ENCODE measurements at regions not wholly inside any gene's neighbourhood (a gene's known extent, or its start where the extent isn't known, plus 50 kb on each side); places are given as distances from the start of the nearest gene placed in this dataset.

GRCh38 chr11:35077709-35078469 lies 61.1 kb upstream of the CD44 start:
- no peak overlapping the region for H3K4me3 ChIP-seq (ENCODE audit: low read length in 2 of 2)
- H3K4me1 ChIP-seq (ENCODE audit: control insufficient read depth in 2 of 2, insufficient read depth in 2 of 2, low read length in 2 of 2) = peaks cover 5 to 18% of the 10 kb centered on the region in 2 donors
- H3K27me3 ChIP-seq (ENCODE audit: control insufficient read depth in 2 of 2, insufficient read depth in 2 of 2, low read length in 2 of 2) = no peaks in the 10 kb centered on the region
- peak overlapping the region; percentile 10 to 49 for H3K27ac ChIP-seq (ENCODE audit: low read depth in 2 of 2, low read length in 2 of 2)
- no peaks in the 10 kb centered on the region for H3K36me3 ChIP-seq (ENCODE audit: control insufficient read depth in 2 of 2, insufficient read depth in 2 of 2, low read length in 2 of 2)
- peak overlapping the region in 1 of 2 donors; percentile 17 for H3K9ac ChIP-seq (ENCODE audit: low read depth in 1 of 2, low read length in 2 of 2)
- no peaks in the 10 kb centered on the region for H3K9me3 ChIP-seq (ENCODE audit: control insufficient read depth in 2 of 2, low read length in 2 of 2)

DNA sequence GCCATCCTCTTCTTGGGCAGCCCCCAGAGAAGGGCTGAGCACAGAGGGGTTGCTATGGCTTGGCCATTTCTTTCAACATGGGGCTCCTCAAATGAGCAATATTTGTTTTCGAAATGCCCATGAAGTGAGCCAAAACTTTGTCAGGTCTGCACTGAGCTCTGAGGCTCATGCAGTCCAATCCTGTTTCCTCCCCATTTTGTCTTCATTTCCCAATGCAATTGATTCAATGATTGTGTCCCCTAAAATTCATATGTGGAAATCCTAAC lies 60.6 kb upstream of the CD44 start:
- Histone ChIP-seq H3K9me3 (ENCODE audit: control insufficient read depth in 2 of 2, low read length in 2 of 2) (no peaks in the 10 kb centered on the region), H3K27me3 (ENCODE audit: control insufficient read depth in 2 of 2, insufficient read depth in 2 of 2, low read length in 2 of 2) (no peaks in the 10 kb centered on the region), H3K27ac (ENCODE audit: low read depth in 2 of 2, low read length in 2 of 2) (no peak overlapping the region), H3K9ac (ENCODE audit: low read depth in 1 of 2, low read length in 2 of 2) (no peak overlapping the region), H3K36me3 (ENCODE audit: control insufficient read depth in 2 of 2, insufficient read depth in 2 of 2, low read length in 2 of 2) (no peaks in the 10 kb centered on the region), H3K4me1 (ENCODE audit: control insufficient read depth in 2 of 2, insufficient read depth in 2 of 2, low read length in 2 of 2) (peaks cover 10 to 23% of the 10 kb centered on the region in 2 donors), H3K4me3 (ENCODE audit: low read length in 2 of 2) (no peak overlapping the region)

- H3K36me3 ChIP-seq (ENCODE audit: control insufficient read depth in 2 of 2, insufficient read depth in 2 of 2, low read length in 2 of 2) = no peaks in the 10 kb centered on the region
Observed at GRCh38 chr11:35079611-35080010, 59.4 kb upstream of the CD44 start.

GRCh38 chr11:35082321-35083180 lies 56.4 kb upstream of the CD44 start:
- Histone ChIP-seq H3K27ac (ENCODE audit: low read depth in 2 of 2, low read length in 2 of 2) (peak overlapping the region; percentile 58 to 78), H3K4me1 (ENCODE audit: control insufficient read depth in 2 of 2, insufficient read depth in 2 of 2, low read length in 2 of 2) (peaks cover 12 to 22% of the 10 kb centered on the region in 2 donors), H3K9ac (ENCODE audit: low read depth in 1 of 2, low read length in 2 of 2) (no peak overlapping the region), H3K9me3 (ENCODE audit: control insufficient read depth in 2 of 2, low read length in 2 of 2) (no peaks in the 10 kb centered on the region), H3K36me3 (ENCODE audit: control insufficient read depth in 2 of 2, insufficient read depth in 2 of 2, low read length in 2 of 2) (no peaks in the 10 kb centered on the region), H3K27me3 (ENCODE audit: control insufficient read depth in 2 of 2, insufficient read depth in 2 of 2, low read length in 2 of 2) (no peaks in the 10 kb centered on the region), H3K4me3 (ENCODE audit: low read length in 2 of 2) (peak overlapping the region in 1 of 2 donors; percentile 20)

More at GRCh38 chr11:35079611-35080010, 59.4 kb upstream of the CD44 start:
- no peak overlapping the region for H3K27ac ChIP-seq (ENCODE audit: low read depth in 2 of 2, low read length in 2 of 2)
- H3K4me3 ChIP-seq (ENCODE audit: low read length in 2 of 2) = no peak overlapping the region
- H3K27me3 ChIP-seq (ENCODE audit: control insufficient read depth in 2 of 2, insufficient read depth in 2 of 2, low read length in 2 of 2) = no peaks in the 10 kb centered on the region
- no peaks in the 10 kb centered on the region for H3K9me3 ChIP-seq (ENCODE audit: control insufficient read depth in 2 of 2, low read length in 2 of 2)
- H3K9ac ChIP-seq (ENCODE audit: low read depth in 1 of 2, low read length in 2 of 2) = no peak overlapping the region
- peaks cover 12 to 26% of the 10 kb centered on the region in 2 donors for H3K4me1 ChIP-seq (ENCODE audit: control insufficient read depth in 2 of 2, insufficient read depth in 2 of 2, low read length in 2 of 2)

- Histone ChIP-seq H3K4me1 (ENCODE audit: control insufficient read depth in 2 of 2, insufficient read depth in 2 of 2, low read length in 2 of 2) (peaks cover 15 to 21% of the 10 kb centered on the region in 2 donors), H3K36me3 (ENCODE audit: control insufficient read depth in 2 of 2, insufficient read depth in 2 of 2, low read length in 2 of 2) (no peaks in the 10 kb centered on the region), H3K9ac (ENCODE audit: low read depth in 1 of 2, low read length in 2 of 2) (no peak overlapping the region), H3K9me3 (ENCODE audit: control insufficient read depth in 2 of 2, low read length in 2 of 2) (no peaks in the 10 kb centered on the region), H3K27me3 (ENCODE audit: control insufficient read depth in 2 of 2, insufficient read depth in 2 of 2, low read length in 2 of 2) (no peaks in the 10 kb centered on the region), H3K4me3 (ENCODE audit: low read length in 2 of 2) (no peak overlapping the region), H3K27ac (ENCODE audit: low read depth in 2 of 2, low read length in 2 of 2) (peak overlapping the region; percentile 58 to 78)
Observed at GRCh38 chr11:35083181-35083430, 55.9 kb upstream of the CD44 start.

DNA sequence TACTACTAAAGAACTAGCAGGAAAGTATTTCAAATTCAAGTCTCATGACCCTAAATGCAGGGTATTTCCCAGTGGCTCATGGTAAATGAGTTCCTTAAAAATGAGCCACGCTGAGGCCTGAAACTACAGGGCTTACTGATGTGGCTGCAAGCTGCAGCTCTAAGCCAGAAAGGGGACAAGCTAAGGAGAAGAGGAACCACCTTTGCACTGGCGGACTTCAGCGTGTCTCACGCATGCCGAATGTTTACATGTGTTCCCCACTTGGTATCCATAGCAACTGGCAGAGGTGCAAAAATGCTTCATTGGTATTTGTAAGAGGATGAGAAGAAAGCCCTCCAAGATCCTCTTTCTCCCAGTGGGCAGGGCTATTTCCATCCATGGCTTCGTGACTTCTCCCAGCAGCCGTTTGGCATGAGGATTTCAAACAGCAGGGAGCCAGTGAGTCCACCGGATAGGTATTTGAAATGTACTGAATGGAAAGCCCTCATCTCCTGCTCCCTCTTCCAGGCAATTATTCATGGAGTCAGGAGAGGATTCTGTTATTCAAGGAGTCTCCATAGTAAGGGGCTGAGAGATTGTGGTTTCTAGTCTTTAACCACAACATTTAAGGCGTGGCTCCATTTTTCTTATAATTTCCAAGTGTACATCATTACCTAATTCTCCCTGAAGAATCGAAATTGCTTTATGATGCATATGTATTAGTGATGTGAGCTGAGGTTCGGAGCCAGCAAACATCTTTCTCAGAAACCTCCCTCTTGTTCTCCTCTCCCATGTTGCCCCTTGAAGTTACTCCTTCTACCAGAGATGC lies 55.3 kb upstream of the CD44 start:
- Histone ChIP-seq H3K27me3 (ENCODE audit: control insufficient read depth in 2 of 2, insufficient read depth in 2 of 2, low read length in 2 of 2) (no peaks in the 10 kb centered on the region), H3K4me3 (ENCODE audit: low read length in 2 of 2) (no peak overlapping the region), H3K9me3 (ENCODE audit: control insufficient read depth in 2 of 2, low read length in 2 of 2) (no peaks in the 10 kb centered on the region), H3K36me3 (ENCODE audit: control insufficient read depth in 2 of 2, insufficient read depth in 2 of 2, low read length in 2 of 2) (no peaks in the 10 kb centered on the region), H3K9ac (ENCODE audit: low read depth in 1 of 2, low read length in 2 of 2) (no peak overlapping the region), H3K27ac (ENCODE audit: low read depth in 2 of 2, low read length in 2 of 2) (peak overlapping the region; percentile 58 to 78), H3K4me1 (ENCODE audit: control insufficient read depth in 2 of 2, insufficient read depth in 2 of 2, low read length in 2 of 2) (peaks cover 17 to 22% of the 10 kb centered on the region in 2 donors)

DNA sequence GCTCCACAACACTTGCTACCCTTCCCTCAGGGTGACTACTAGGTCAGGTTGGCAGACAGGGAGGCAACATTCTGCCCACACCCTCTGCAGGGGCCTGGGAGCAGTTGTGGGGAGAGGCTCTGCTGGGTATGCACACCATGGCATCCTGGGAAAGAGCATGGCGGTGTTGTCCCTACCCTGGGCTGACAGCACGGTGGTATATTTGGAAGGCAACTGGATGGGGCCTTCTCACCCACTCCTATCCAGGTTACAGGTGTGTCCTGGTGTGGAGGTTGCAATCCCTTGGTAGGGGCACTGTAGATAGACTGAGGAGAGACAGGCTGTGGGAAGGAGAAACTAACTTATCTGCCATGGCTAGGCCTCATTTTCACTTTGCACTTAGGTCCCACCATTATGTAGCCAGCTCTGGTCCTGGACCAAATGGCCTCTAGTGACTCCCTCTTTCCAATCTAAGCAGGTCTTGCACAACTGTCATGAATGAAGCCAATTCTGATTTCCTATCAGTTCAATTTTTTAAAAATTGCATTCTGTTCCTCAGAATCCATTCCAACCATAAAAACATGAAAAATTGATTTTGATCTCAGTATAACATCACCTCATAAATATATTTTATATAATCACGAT lies 54.0 kb upstream of the CD44 start:
- peaks cover 17 to 23% of the 10 kb centered on the region in 2 donors for H3K4me1 ChIP-seq (ENCODE audit: control insufficient read depth in 2 of 2, insufficient read depth in 2 of 2, low read length in 2 of 2)

GRCh38 chr11:35085531-35086165 lies 53.3 kb upstream of the CD44 start:
- Histone ChIP-seq H3K27ac (ENCODE audit: low read depth in 2 of 2, low read length in 2 of 2) (no peak overlapping the region), H3K4me1 (ENCODE audit: control insufficient read depth in 2 of 2, insufficient read depth in 2 of 2, low read length in 2 of 2) (peaks cover 17 to 23% of the 10 kb centered on the region in 2 donors), H3K9me3 (ENCODE audit: control insufficient read depth in 2 of 2, low read length in 2 of 2) (no peaks in the 10 kb centered on the region), H3K4me3 (ENCODE audit: low read length in 2 of 2) (no peak overlapping the region), H3K27me3 (ENCODE audit: control insufficient read depth in 2 of 2, insufficient read depth in 2 of 2, low read length in 2 of 2) (no peaks in the 10 kb centered on the region), H3K36me3 (ENCODE audit: control insufficient read depth in 2 of 2, insufficient read depth in 2 of 2, low read length in 2 of 2) (no peaks in the 10 kb centered on the region), H3K9ac (ENCODE audit: low read depth in 1 of 2, low read length in 2 of 2) (no peak overlapping the region)

More for the DNA sequence above, 54.0 kb upstream of the CD44 start:
- H3K27ac ChIP-seq (ENCODE audit: low read depth in 2 of 2, low read length in 2 of 2) = no peak overlapping the region
- H3K36me3 ChIP-seq (ENCODE audit: control insufficient read depth in 2 of 2, insufficient read depth in 2 of 2, low read length in 2 of 2) = no peaks in the 10 kb centered on the region
- no peaks in the 10 kb centered on the region for H3K27me3 ChIP-seq (ENCODE audit: control insufficient read depth in 2 of 2, insufficient read depth in 2 of 2, low read length in 2 of 2)
- H3K4me3 ChIP-seq (ENCODE audit: low read length in 2 of 2) = no peak overlapping the region
- no peak overlapping the region for H3K9ac ChIP-seq (ENCODE audit: low read depth in 1 of 2, low read length in 2 of 2)
- no peaks in the 10 kb centered on the region for H3K9me3 ChIP-seq (ENCODE audit: control insufficient read depth in 2 of 2, low read length in 2 of 2)

GRCh38 chr11:35087648-35088047 lies 51.3 kb upstream of the CD44 start:
- Histone ChIP-seq H3K36me3 (ENCODE audit: control insufficient read depth in 2 of 2, insufficient read depth in 2 of 2, low read length in 2 of 2) (no peaks in the 10 kb centered on the region), H3K4me3 (ENCODE audit: low read length in 2 of 2) (no peak overlapping the region), H3K27ac (ENCODE audit: low read depth in 2 of 2, low read length in 2 of 2) (no peak overlapping the region), H3K27me3 (ENCODE audit: control insufficient read depth in 2 of 2, insufficient read depth in 2 of 2, low read length in 2 of 2) (no peaks in the 10 kb centered on the region), H3K4me1 (ENCODE audit: control insufficient read depth in 2 of 2, insufficient read depth in 2 of 2, low read length in 2 of 2) (peaks cover 14 to 17% of the 10 kb centered on the region in 2 donors), H3K9ac (ENCODE audit: low read depth in 1 of 2, low read length in 2 of 2) (no peak overlapping the region), H3K9me3 (ENCODE audit: control insufficient read depth in 2 of 2, low read length in 2 of 2) (no peaks in the 10 kb centered on the region)

Data from mucosa of rectum (tissue), 2 donors.